Activated CD4-positive, alpha-beta T cell treated with anti-CD3 and anti-CD28 coated beads, Interleukin-2, amount 50 U/mL, for 16 hours (primary cell): ENCODE measurements at regions not wholly inside any gene's neighbourhood (a gene's known extent, or its start where the extent isn't known, plus 50 kb on each side); places are given as distances from the start of the nearest gene placed in this dataset.

Experiments
- DNase-seq: peaks from one replicate; pipeline ENCODE4 v3.0.0-alpha.2; 2020

DNA sequence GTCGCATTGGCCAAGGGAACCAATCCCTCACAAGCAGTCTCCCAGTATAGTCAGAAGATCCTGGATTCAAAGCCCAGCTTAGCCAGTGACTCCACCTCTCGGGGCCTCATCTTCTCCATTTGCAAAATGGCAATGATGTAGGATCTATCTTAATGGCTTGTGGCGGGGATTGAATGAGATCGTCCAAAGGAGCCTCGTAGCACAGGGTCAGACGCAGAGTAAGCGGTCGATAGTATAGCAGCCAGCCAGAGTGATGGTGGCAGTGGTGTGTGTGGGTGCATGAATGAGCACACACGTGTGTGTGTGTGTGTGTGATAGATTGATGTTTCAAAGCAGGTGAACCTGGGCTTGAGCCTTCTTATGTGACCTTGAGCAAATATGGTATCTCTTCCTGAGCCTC lies 79.8 kb upstream of the WNT4 start:
- DNase-seq = no peak

- DNase-seq = no peak
Observed at GRCh38 chr1:22223176-22223575, 80.3 kb upstream of the WNT4 start.

- DNase-seq = no peak
Observed at GRCh38 chr1:22224091-22224490, 81.2 kb upstream of the WNT4 start.

GRCh38 chr1:22224631-22225030 lies 81.7 kb upstream of the WNT4 start:
- DNase-seq = no peak

DNA sequence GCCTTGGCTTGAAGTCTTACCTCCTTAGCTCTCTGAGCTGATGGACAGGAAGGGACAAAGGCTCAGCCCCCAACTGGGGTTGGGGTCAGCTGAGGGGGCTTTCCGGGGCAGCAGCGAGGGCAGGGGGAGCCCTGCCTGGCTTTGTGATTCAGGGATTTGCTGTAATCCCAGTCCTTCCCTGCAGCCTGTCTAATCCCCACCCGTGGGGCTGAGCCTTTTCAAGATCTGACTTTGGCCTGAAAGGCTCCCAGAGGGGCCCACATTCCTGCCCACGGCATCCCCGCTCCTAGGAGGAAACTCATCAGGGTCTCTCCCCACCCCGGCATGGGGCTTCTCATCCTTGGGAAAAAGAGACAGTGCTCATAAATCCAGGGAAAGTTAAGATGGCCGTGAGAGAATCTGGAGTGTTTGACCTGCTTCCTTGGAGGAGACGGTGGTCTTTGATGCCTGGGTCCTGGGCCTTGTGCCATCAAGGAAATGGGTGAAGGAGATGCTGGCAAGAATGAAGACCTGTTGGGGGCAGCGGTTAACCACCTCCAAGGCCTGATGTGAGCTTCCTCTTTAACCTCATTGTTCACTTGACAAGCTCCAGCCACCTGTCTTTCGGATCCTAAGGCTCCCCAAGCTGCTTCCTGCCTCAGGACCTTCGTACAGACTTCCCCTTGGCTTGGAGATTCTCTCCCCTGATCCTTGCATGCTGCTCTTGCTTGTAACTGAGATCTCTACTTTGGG lies 83.1 kb upstream of the WNT4 start:
- DNase-seq = no peak

DNA sequence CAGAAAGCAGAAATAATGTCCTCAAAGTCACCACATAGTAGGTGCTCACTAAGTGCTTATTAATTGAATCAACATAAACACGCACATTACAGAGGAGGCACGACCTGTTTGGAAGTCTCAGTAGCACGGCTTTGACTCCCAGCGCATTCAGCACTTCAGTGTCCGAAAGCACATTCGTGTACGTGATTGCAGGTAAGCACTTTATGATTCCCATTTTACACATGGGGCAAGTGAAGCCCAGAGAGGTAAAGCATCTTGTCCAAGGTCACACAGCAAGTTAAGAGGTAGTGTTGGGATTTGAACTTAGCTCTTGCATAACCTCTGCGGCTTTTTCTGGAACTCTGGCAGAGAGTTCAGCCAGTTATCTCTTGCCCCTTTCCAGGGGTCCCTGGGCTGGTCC lies 85.2 kb upstream of the WNT4 start:
- no peak for DNase-seq

DNA sequence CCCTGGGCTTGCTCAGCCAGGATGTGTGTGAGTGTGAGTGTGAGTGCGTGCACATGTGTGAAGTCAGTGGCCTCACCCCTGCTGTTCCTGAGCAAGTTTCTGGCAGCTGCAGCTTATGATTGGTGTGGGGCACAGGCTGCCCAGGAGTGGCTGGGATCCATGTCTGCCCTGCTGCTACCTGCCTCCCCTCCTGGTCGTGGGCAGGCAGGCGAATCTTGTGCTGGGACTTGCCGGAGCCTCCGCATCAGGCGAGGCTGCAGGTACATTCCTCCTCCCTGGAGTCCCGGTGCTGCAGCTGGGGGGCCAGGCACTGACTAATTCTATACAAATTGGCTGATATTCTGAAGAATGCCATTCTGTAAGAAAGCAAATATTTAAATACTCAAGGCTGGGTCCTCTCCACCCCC lies 85.6 kb upstream of the WNT4 start:
- DNase-seq = no peak

DNA sequence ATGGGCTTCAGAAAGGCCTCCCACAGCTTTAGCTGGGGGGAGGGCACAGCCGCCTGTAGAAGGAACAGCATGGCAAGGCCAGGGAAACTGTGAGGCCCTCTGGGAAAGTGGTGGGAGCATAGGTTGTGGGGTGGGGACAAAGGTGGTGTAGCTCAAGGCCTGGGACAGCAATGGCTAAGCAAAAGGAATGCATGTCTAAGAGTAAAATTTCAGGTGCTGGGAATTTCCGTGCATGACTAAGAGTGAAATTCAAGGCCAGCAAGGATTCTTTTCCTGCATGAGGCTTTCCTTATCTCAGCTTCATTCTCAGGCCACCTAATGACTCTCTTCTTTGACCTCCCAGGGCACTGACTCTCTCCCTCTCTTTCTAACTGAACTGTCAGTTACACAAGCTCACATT lies 86.5 kb upstream of the WNT4 start:
- DNase-seq = no peak

DNA sequence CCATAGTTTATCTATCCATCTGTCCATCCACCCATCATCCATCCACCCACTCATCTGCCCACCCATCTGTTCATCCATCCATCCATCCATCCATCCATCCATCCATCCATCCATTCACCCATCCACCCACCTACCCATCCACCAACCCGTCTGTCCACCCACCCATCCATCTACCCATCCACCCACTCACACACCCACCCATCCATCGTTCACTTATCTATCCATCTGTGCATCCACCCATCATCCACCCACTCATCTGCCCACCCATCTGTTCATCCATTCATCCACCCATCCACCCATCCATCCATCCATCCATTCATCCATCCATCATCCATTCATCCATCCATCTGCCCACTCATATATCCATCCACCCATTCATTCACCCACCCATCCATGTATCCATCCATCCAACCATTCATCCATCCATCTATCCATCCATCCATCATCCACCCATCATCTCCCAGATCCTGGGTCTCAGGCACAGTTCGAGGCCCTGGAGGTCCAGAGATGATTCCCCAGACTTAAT lies 88.2 kb upstream of the WNT4 start:
- DNase-seq = no peak

- no peak for DNase-seq
Observed at GRCh38 chr1:22231995-22232690, 89.2 kb upstream of the WNT4 start.

DNA sequence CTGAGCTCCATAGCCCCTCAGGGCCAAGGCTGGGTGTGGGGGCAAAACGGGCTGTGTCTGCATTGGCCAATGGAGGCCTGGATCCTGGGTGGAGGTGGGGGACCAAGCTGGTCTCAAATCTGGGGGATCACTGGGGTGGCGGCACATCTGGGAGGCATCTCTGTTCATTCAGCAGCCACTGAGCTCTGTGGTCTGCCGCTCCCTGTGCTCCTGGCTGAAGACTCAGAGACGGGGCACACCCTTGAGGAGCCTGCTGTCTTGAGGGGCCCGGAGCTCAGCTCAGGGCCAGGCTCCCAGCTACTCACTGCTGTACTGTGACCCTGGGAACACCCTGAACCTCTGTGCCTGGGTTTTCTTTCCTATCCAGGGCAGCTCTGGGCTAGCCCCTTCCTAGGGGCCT lies 90.3 kb upstream of the WNT4 start:
- no peak for DNase-seq

DNA sequence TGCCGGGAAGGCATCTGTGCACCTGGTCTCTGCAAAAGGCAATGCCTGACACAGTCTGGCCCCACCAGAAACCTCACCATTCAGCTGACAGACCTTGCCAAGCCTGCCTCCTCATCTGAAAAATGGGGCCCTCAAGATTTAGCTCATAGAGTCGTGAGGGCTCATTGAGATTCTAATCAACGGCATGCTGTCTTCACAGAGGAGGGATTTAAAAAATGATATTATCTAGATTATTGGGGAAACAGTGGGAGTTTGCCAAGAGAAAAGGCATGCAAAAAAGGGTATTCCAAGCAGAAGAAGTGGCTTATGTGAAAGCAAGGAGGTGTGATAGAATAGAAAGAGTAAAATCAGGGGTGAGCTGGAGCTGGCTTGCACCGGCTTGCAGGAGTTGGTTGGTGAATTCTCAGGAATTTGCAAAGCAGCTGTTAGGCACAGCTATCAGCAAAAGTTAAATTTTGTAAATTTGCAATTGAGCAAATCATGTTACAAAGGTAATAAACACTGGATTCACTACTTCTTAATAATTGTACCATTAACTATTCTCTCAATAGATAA lies 91.7 kb upstream of the WNT4 start:
- DNase-seq = no peak

DNA sequence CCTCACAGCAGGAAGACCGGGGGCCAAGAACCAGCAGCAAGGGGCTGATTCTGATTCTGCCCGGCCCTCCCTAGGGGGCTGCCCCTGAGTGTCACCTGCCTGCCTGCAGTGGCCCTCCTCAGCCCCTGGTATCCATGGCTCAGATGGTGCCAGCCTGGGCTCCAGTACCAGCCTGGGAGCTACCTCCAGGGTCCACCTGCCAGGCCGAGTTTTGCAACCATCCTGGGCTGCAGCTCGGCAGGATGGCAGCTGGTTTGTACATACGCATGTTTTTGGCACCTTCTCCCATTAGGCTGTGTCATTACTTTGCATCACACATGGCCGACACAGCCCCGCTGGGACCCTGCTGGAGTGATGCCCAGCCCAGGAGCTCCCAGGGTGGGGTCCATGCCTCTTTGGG lies 93.3 kb upstream of the WNT4 start:
- no peak for DNase-seq

- DNase-seq = no peak
Observed at GRCh38 chr1:22236900-22237299, 94.0 kb upstream of the WNT4 start.

GRCh38 chr1:22237433-22238093 lies 94.7 kb upstream of the WNT4 start:
- no peak for DNase-seq

GRCh38 chr1:22238356-22239224 lies 95.7 kb upstream of the WNT4 start:
- no peak for DNase-seq

DNA sequence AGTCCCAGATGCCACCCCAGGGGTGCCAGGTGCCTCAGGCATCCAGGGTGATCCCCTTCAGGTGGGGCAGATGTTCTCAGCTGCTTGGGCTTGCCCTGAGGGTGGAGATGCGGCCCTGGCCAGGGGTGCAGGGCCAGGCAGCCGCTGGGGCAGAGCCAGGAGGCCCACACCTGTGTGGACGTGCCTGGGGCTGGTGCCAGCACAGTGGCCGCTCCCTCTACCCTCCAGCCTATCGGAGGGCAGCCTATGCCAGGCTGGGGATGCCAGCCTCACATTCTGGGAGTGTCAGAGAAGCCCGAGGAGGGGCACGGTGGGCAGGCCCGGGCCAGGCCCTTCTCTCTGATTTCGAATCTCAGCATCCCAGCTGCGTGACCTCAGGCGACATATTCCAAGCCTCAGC lies 96.5 kb upstream of the WNT4 start:
- no peak for DNase-seq

- no peak for DNase-seq
Observed at GRCh38 chr1:22241250-22241649, 98.4 kb upstream of the WNT4 start.

GRCh38 chr1:22241811-22242210 lies 98.9 kb upstream of the WNT4 start:
- DNase-seq = no peak

GRCh38 chr1:22245100-22245650 lies 102.3 kb upstream of the WNT4 start:
- DNase-seq = no peak

GRCh38 chr1:22245726-22246125 lies 102.8 kb upstream of the WNT4 start:
- DNase-seq = no peak

DNA sequence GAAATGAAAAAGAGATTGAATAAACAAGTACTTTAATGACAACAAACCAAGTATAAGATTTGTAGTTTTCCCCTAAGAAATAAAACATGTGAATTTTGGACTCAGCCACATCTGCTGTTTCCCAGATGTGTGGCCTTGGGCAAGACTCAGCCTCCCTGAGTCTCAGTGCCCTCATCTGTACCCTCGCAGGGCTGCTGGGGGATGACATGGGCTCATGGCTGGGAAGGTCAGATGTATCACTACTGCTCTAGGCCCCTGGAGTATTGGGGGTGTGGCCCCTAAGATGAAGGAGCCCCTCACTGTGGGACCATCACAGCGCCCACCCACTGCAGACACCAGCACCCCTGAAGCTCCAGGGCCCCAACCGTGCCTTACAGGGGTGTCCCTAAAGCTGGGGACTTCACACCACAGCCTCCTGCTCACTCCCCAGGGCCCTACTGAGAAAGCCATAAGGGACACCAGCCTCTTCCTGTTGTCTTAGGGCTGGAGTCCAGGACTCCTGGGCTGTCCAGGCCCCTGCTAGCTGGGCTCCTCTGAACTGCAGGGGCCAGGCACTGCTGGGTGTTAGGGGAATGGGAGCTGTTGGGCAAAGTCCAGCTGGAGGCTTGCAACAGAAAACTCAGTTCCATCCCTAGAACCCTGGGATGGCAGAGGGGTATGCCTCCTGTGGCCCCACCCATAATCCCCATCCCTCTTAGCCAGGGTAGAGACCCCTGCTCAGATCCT lies 104.0 kb upstream of the WNT4 start:
- DNase-seq = no peak
